Fibroblast of lung (primary cell): ENCODE measurements at regions not wholly inside any gene's neighbourhood (a gene's known extent, or its start where the extent isn't known, plus 50 kb on each side); places are given as distances from the start of the nearest gene placed in this dataset.

Experiments used
- EZH2 ChIP-seq: IDR thresholded peaks from 2 replicates; pipeline ENCODE4 v1.5.1; 2012; ENCODE audit warnings: low read length, control low read depth, mild to moderate bottlenecking; ENCODE audit errors: missing control alignments
- TF ChIP-seq, protein P1 (sequence below), 2 donors: IDR thresholded peaks in 1 of 2; conservative IDR thresholded peaks in 1 of 2; 1 replicate in 1 of 2; 2 replicates in 1 of 2; pipeline ENCODE4 v1.5.1; 2011 to 2012; ENCODE audit warnings: low read length in 2 of 2, control low read depth in 1 of 2, inconsistent platforms in 1 of 2, low read depth in 1 of 2, mild to moderate bottlenecking in 1 of 2

DNA sequence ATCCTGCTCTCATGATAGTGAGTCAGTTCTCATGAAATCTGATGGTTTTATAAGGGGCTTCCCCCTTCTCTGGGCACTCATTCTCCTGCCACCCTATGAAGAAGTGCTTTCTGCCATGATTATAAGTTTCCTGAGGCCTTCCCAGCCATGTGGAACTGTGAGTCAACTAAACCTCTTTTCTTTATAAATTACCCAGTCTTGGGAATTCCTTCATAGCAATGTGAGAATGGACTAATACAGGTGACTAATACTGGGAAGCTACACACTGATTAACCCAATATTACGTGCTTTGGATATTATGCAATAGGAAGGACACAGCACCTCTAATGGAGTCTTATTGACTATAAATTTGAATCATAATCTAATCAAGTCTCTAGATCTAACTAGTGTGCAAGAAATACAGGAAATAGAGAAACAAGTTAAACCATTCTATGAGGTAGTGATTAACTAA is 107.2 kb upstream of the ETAA1 start:
- TF ChIP-seq, protein P1, sequence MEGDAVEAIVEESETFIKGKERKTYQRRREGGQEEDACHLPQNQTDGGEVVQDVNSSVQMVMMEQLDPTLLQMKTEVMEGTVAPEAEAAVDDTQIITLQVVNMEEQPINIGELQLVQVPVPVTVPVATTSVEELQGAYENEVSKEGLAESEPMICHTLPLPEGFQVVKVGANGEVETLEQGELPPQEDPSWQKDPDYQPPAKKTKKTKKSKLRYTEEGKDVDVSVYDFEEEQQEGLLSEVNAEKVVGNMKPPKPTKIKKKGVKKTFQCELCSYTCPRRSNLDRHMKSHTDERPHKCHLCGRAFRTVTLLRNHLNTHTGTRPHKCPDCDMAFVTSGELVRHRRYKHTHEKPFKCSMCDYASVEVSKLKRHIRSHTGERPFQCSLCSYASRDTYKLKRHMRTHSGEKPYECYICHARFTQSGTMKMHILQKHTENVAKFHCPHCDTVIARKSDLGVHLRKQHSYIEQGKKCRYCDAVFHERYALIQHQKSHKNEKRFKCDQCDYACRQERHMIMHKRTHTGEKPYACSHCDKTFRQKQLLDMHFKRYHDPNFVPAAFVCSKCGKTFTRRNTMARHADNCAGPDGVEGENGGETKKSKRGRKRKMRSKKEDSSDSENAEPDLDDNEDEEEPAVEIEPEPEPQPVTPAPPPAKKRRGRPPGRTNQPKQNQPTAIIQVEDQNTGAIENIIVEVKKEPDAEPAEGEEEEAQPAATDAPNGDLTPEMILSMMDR (conservative IDR thresholded peaks at IDR 0.05 in 1 of 2, IDR thresholded peaks at IDR 0.05 in 1 of 2; ENCODE audit: low read depth in 1 of 2, low read length in 2 of 2), result no peak
- TF ChIP-seq EZH2, result no peak
